Testis (tissue), 2 donors: ENCODE measurements at regions not wholly inside any gene's neighbourhood (a gene's known extent, or its start where the extent isn't known, plus 50 kb on each side); places are given as distances from the start of the nearest gene placed in this dataset.

Experiments used
- POLR2A ChIP-seq: fragments of 450-650 bp; IDR thresholded peaks from one replicate; pipeline ENCODE4 v1.6.1; 2017; ENCODE audit warnings: antibody characterized with exemption, mild to moderate bottlenecking, moderate library complexity
- TF ChIP-seq, protein P1 (sequence below), 3 experiments: fragments of 450-650 bp in 2 of 3; fragments of 200-600 bp in 1 of 3; sonication (generic) in 1 of 3; IDR thresholded peaks; one replicate each; pipeline ENCODE4 v1.5.1; 2016 to 2019; ENCODE audit warnings: antibody characterized with exemption in 3 of 3, mild to moderate bottlenecking in 2 of 3, moderate library complexity in 1 of 3

DNA sequence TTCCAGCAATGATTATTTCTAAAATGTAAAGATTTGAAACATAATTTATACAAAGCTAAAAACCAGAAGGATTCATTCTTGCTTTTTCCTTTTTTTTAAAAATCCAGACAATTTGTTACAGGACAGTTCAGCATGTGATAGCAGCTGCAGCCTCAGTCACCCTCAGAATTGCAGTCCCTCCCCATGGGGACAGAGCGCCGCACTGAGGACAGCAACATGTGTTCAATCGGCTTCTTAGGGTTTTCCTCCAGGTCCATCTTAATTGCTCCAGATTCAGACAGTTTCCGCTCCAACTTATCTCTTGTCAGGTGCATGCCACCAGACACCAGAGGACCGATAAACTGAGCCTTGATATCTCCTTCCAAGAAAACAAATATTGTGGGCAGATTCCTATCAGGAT lies 134.9 kb upstream of the TBC1D5 start:
- TF ChIP-seq, protein P1, sequence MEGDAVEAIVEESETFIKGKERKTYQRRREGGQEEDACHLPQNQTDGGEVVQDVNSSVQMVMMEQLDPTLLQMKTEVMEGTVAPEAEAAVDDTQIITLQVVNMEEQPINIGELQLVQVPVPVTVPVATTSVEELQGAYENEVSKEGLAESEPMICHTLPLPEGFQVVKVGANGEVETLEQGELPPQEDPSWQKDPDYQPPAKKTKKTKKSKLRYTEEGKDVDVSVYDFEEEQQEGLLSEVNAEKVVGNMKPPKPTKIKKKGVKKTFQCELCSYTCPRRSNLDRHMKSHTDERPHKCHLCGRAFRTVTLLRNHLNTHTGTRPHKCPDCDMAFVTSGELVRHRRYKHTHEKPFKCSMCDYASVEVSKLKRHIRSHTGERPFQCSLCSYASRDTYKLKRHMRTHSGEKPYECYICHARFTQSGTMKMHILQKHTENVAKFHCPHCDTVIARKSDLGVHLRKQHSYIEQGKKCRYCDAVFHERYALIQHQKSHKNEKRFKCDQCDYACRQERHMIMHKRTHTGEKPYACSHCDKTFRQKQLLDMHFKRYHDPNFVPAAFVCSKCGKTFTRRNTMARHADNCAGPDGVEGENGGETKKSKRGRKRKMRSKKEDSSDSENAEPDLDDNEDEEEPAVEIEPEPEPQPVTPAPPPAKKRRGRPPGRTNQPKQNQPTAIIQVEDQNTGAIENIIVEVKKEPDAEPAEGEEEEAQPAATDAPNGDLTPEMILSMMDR (IDR thresholded peaks at IDR 0.05): no peak
- no peak for TF ChIP-seq POLR2A
